Posterior cingulate gyrus (tissue), 11 donors: ENCODE measurements at regions not wholly inside any gene's neighbourhood (a gene's known extent, or its start where the extent isn't known, plus 50 kb on each side); places are given as distances from the start of the nearest gene placed in this dataset.

ENCODE experiments used
- DNase-seq, 10 donors: peaks; one replicate each; pipeline versions ENCODE4 v3.0.0 to v3.0.0-alpha.2; 2020 to 2021; ENCODE audit warnings: mixed read lengths in 3 of 10
- intact Hi-C: fragments of 100-400 bp; cut with DNase I; formaldehyde crosslinking; loops from one replicate; pipeline ENCODE4 v1.15.1; 2023

DNA sequence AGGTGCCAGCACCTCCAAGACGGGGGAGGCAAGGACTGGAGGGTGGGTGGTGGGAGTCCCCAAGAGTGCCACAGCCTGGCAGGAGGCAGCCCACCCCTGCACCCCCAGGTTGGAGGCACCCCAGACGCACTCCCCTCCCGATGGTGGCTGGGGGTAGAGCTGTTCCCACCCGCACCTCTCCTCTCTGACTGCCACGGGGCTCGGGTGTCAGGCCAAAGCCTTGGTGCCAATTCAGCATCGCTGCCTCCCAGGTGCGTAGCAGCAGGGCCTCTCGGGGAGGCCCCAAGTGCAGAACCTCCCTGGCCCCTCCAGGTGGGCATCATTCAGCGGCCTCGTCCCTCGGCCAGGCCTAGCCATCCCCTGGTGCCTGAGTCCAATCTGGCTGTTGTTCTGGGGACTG is 81.1 kb downstream of the ENGASE start:
- intact Hi-C loops: no loop called here
- DNase-seq: no peak

- intact Hi-C loops: no loop called here
- DNase-seq: peak in 6 of 10 donors; percentile 34 to 88 (median 50)
Measured at GRCh38 chr17:79154951-79155585, 80.4 kb downstream of the ENGASE start.

GRCh38 chr17:79154446-79154845 is 79.8 kb downstream of the ENGASE start:
- no peak for DNase-seq
- intact Hi-C loops: no loop called here

DNA sequence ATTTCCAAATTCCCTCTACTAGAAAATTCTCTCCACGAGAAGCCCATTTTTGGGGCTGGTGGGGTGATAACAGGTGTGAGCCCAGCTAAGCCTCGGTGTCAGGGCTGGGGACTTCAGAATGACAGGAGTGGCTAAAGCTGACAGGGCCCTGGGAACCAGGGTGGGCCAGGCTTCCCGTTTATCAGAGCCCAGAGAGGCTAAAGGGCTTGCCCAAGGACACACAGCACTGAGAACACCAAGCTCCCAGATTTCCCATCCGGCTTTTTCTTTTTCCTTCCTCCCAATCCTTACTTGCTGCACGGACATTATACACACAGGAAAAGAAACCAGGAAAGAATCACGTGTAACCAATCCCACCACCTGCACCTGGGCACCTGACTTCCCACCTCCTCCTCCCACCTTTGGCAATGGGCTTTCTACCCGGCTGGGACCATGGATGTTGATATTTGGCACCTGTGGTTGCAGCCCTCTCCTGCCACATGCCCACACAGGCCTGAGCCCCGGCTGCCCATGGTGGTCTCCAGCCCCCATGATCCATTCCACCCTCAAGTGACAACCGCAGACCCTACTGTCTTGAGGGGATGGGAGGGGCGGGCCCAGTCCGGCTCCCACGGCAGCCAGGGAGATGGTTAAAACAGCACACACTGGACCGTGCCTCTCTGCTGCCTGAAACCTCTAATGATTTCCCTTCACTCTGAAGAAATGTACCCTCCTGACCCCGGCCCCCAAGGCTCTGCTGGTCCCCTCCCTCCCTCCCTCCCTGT is 78.9 kb downstream of the ENGASE start:
- no peak for DNase-seq
- intact Hi-C loops: no loop called here

- intact Hi-C loops: no loop called here
- DNase-seq: no peak
Measured at GRCh38 chr17:79152636-79153035, 78.0 kb downstream of the ENGASE start.

DNA sequence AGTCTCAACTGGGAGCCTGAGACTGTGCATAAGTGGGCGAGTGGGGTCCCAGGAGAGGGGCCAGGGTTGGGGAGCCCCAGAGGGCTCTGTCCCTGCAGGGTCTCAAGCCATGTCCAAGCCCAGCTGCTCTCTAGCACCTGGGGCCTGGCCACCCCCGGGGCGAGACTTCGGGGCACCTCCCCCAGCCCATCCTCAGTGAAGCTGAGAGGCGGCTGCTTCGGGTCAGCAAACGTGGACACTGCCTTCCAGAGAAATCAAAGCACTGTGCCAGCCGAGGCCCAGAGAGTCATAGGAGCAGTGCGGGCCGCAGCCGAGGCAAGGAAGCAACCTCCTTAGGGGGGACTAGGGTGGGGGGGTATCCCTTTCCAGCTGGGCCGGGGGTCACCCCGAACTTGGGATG is 77.5 kb downstream of the ENGASE start:
- DNase-seq: no peak
- intact Hi-C loops: no loop called here

- DNase-seq: no peak
- intact Hi-C loops: no loop called here
Measured at GRCh38 chr17:79150799-79151198, 76.2 kb downstream of the ENGASE start.

DNA sequence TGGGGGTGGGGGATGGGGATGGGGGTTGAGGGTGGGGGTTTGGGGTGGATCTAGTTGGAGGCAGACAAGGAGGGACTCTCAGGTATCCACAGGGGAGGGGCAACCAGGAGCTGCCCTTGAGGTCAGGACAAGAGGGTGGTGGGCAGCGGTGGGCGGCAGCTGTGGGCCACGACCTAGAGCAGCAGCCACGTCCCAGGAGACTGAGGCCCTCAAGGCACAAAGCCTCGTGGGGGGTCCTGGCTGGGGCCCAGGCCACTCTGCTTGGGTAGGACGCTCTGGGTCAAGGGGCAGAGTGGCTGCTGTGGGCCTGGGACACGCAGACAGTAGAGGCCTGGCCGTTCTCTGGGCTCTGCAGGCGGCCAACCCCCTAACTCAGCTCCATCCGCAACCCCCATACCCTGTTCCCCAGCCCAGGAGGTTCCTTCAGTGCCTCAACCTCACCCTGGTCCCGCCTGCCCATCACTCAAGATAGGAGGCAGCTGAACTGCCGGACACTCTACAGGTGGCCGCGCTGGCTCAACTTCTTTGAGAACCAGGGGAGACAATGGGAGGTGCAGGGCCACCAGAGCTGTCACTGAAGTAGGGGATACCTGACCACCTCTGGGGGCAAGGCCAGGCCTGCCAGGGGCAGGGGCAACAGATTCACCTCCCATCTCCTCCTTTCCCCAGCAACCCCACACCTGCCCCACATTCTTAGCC is 75.6 kb downstream of the ENGASE start:
- intact Hi-C loops: no loop called here
- no peak for DNase-seq

DNA sequence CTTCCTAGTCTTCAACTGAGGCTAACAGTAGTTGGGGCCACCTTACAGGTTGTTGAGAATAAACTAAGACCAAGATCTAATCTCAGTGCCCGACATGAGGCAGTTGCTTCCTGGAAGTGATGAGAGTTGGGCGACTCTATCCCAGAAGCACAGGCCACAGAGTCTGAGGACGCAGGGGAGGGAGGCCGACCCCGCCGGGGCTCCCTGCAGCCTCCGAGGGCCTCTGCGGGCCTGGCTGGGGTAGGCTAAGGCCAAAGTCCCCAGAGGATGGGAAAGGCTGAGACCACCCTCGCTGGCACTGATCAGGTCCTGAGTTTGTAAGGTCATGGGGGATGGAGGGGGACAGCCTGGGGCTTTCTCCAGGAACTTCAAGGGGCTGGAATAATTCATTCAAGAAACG is 74.0 kb downstream of the ENGASE start:
- intact Hi-C loops: no loop called here
- DNase-seq: no peak

GRCh38 chr17:79147746-79148506 is 73.3 kb downstream of the ENGASE start:
- intact Hi-C loops: no loop called here
- DNase-seq: no peak

- intact Hi-C loops: no loop called here
Measured at GRCh38 chr17:79146562-79146961, 71.9 kb downstream of the ENGASE start.

GRCh38 chr17:79145548-79145947 is 70.9 kb downstream of the ENGASE start:
- intact Hi-C loops: no loop called here
- DNase-seq: no peak

More at GRCh38 chr17:79146562-79146961, 71.9 kb downstream of the ENGASE start:
- DNase-seq: no peak

DNA sequence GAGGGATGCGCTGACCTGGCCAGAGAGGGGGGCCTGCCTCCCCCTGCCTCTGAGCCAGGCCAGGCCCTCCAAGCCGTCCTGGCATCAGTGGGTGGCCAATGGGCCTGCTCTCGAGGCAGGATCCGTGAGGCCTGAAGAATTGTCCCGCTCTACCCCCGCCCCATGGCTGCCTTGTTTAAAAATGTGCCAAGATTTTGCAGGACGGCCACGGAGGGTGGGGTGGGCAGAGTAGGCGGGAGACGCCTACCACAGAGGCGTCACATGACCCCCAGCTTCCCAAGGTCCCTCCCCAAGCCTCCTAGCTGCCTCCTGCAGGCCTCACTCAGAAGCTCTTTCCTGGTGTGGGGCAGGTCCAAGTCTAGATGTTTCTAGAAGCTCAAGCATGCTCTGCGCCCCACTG is 69.5 kb downstream of the ENGASE start:
- intact Hi-C loops: no loop called here
- no peak for DNase-seq

DNA sequence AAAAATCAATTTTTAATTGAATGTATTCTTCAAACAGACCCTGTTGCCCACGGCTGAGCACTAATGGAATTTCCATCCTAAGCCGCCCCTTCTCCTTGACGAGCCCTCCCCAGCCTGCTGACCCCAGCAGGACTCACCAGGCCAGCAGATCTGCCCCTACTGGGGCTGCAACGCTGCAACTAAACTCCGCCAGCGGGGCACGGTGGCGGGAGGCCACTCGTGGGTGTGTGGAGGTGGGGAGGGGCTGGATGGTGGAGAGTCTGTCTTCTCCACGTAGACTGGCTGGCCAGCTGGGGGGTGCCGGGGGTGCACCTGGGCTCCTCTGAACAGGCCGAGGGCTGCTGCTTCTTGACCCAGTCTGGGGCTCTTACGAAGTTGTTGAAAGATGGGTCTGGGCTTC is 67.8 kb downstream of the ENGASE start:
- intact Hi-C loops: no loop called here
- no peak for DNase-seq

DNA sequence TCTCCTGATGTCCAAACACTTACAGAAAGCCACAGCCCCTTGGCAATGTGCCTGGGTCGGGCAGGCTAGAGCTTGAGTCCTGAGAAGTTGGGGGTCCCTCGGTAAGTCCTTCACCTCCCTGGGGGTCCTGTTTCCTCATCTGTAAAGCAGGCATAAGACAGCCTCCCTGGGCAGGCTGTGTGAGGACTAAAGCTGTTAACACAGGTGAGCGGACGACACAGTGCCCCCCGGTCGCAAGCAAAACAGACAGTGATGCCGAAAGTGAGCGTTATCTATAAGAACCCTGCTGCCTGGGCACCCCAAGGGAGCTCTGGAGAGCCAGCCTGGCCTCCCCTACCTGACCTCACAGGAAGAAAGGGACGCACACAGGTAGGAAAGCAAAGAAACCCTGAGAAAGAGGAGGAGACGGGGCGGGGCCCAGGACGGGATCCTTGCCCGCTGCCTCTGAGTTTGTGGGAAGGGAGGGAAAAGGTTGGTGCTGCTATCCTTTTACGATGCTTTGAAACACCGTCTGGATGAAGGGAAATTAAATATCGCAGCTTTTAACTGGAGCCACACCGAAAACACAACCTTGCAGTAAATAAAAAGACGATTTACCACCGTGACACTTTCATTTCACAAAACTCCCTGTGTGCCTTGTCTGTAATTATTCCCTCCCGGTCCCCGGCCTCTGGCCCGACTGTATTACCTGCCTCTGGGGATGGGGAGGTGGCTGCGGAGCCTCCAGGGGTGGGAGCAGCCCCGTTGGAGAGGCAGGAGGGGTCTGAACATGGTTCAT is 67.1 kb downstream of the ENGASE start:
- DNase-seq: no peak
- intact Hi-C loops: no loop called here

- intact Hi-C loops: no loop called here
- DNase-seq: no peak
Measured at GRCh38 chr17:79138826-79139225, 64.2 kb downstream of the ENGASE start.

- intact Hi-C loops: no loop called here
- DNase-seq: peak; percentile 19 to 97 (median 73)
Measured at GRCh38 chr17:79137789-79138165, 63.2 kb downstream of the ENGASE start.

- intact Hi-C loops: no loop called here
- DNase-seq: peak in 1 of 10 donors; percentile 85
Measured at GRCh38 chr17:79137015-79137788, 62.6 kb downstream of the ENGASE start.

- intact Hi-C loops: no loop called here
- no peak for DNase-seq
Measured at GRCh38 chr17:79136596-79136995, 62.0 kb downstream of the ENGASE start.
